Activated B cell treated with CpG ODN at 0.5 μM for 24 hours (primary cell): ENCODE measurements at regions not wholly inside any gene's neighbourhood (a gene's known extent, or its start where the extent isn't known, plus 50 kb on each side); places are given as distances from the start of the nearest gene placed in this dataset.

Experiments
- ATAC-seq: fragments of 200-7000 bp; cut with Tn5 transposase; one replicate; pipeline ENCODE4 v1.10.0; 2021; ENCODE audit warnings: low read depth, mild to moderate bottlenecking, moderate library complexity
- CTCF ChIA-PET: fragments of 350-600 bp; sonication (Branson Sonifier 250); formaldehyde crosslinking; loops from one replicate; lab custom pipeline; 2021; ENCODE audit warnings: antibody characterized with exemption; lab: Charles Lee
- POLR2A ChIA-PET: fragments of 350-600 bp; sonication (Branson Sonifier 250); formaldehyde crosslinking; loops from one replicate; lab custom pipeline; 2021; ENCODE audit warnings: antibody characterized with exemption; lab: Charles Lee
- DNase-seq: peaks from one replicate; pipeline ENCODE4 v3.0.0; 2022
- H3K27ac Mint-ChIP-seq: one replicate; pipeline ENCODE4 v1.8.0; 2020; ENCODE audit warnings: mixed read lengths
- H3K27me3 Mint-ChIP-seq: one replicate; pipeline ENCODE4 v1.8.0; 2021; ENCODE audit warnings: mixed read lengths
- H3K36me3 Mint-ChIP-seq: one replicate; pipeline ENCODE4 v1.8.0; 2021; ENCODE audit warnings: low read depth, mixed read lengths
- H3K4me1 Mint-ChIP-seq: one replicate; pipeline ENCODE4 v1.8.0; 2021; ENCODE audit warnings: mixed read lengths
- H3K4me3 Mint-ChIP-seq: one replicate; pipeline ENCODE4 v1.8.0; 2020; ENCODE audit warnings: mild to moderate bottlenecking, mixed read lengths
- H3K9me3 Mint-ChIP-seq: one replicate; pipeline ENCODE4 v1.8.0; 2020; ENCODE audit warnings: mixed read lengths
- CTCF ChIP-seq: fragments of 200-600 bp; IDR thresholded peaks from one replicate; pipeline ENCODE4 v1.8.0; 2022; ENCODE audit warnings: antibody characterized with exemption, mild to moderate bottlenecking
- intact Hi-C: fragments of 100-400 bp; cut with micrococcal nuclease; formaldehyde crosslinking; loops from one replicate; pipeline ENCODE4 v1.15.1; 2024

- POLR2A ChIA-PET = no interaction called here
- TF ChIP-seq CTCF = no peak
- Mint-ChIP-seq H3K4me1 (no peaks in the 10 kb centered on the region), H3K9me3 (no peaks in the 10 kb centered on the region), H3K27ac (no peak overlapping the region), H3K27me3 (peaks cover 10% of the 10 kb centered on the region), H3K4me3 (no peak overlapping the region), H3K36me3 (no peaks in the 10 kb centered on the region)
- CTCF ChIA-PET = no interaction called here
- ATAC-seq (no peak), DNase-seq (no peak)
- intact Hi-C loops = no loop called here
These were observed 513.7 kb downstream of the RPS24 start for GRCh38 chr10:78547397-78547796.

DNA sequence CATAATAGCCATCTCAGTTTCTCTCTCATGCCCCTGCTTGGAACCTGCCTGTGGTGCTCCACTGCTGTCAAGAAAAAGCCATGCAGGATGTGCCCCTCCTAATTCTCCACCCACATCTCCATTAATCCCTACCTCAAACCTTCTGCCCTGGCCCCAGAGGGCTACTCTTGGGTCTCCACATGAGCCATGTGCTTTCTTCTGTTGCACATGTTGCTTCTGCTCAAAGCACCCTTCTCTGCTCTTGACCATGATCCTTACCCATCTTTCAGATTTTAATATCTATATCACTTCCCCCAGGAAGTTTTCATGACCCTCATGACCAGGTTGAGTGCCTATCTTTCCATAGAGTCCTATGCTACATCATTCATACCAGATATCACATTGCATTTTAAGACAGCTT, 514.2 kb downstream of the RPS24 start:
- no peaks in the 10 kb centered on the region for H3K36me3 Mint-ChIP-seq
- no peaks in the 10 kb centered on the region for H3K4me1 Mint-ChIP-seq
- POLR2A ChIA-PET = no interaction called here
- no peak for TF ChIP-seq CTCF
- no peak overlapping the region for H3K27ac Mint-ChIP-seq
- ATAC-seq (no peak), DNase-seq (no peak)
- no peak overlapping the region for H3K4me3 Mint-ChIP-seq
- CTCF ChIA-PET = no interaction called here
- H3K27me3 Mint-ChIP-seq = peaks cover 14% of the 10 kb centered on the region
- intact Hi-C loops = no loop called here
- H3K9me3 Mint-ChIP-seq = no peaks in the 10 kb centered on the region

- POLR2A ChIA-PET = no interaction called here
- Mint-ChIP-seq H3K4me3 (no peak overlapping the region), H3K27me3 (peaks cover 14% of the 10 kb centered on the region), H3K27ac (no peak overlapping the region), H3K9me3 (no peaks in the 10 kb centered on the region), H3K4me1 (no peaks in the 10 kb centered on the region), H3K36me3 (no peaks in the 10 kb centered on the region)
- no peak for TF ChIP-seq CTCF
- intact Hi-C loops = no loop called here
- DNase-seq = no peak
- no peak for ATAC-seq
- CTCF ChIA-PET = no interaction called here
These were observed 514.7 kb downstream of the RPS24 start for GRCh38 chr10:78548369-78548768.

- H3K36me3 Mint-ChIP-seq = no peaks in the 10 kb centered on the region
These were observed 515.7 kb downstream of the RPS24 start for GRCh38 chr10:78549140-78549935.

DNA sequence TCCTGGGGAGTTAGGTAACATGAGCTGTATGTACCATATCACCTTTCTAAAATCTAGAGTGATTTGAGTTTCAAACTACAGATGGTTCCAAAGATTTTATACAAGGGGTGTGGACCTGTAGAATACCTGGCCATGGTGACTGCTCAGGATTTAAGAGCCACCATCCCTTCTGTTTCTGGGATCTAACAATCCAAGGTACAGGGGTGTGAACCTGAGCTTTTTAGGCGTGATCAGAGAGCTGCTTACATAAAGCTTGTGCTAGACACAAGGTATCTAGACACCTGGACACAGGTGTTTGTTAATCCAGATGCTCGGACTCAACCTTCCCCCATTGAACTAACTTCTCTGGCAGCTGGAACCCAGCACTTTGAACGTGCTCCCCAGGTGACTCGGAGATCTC, 516.4 kb downstream of the RPS24 start:
- no peak for TF ChIP-seq CTCF
- POLR2A ChIA-PET = no interaction called here
- intact Hi-C loops = no loop called here
- no peak overlapping the region for H3K27ac Mint-ChIP-seq
- ATAC-seq (no peak), DNase-seq (no peak)
- peaks cover 16% of the 10 kb centered on the region for H3K27me3 Mint-ChIP-seq
- peaks cover 2% of the 10 kb centered on the region for H3K9me3 Mint-ChIP-seq
- H3K36me3 Mint-ChIP-seq = no peaks in the 10 kb centered on the region
- H3K4me3 Mint-ChIP-seq = no peak overlapping the region
- no peaks in the 10 kb centered on the region for H3K4me1 Mint-ChIP-seq
- CTCF ChIA-PET = no interaction called here

More at GRCh38 chr10:78549140-78549935, 515.7 kb downstream of the RPS24 start:
- Mint-ChIP-seq H3K4me3 (no peak overlapping the region), H3K9me3 (no peaks in the 10 kb centered on the region), H3K27ac (no peak overlapping the region), H3K4me1 (no peaks in the 10 kb centered on the region), H3K27me3 (peaks cover 16% of the 10 kb centered on the region)
- TF ChIP-seq CTCF = no peak
- POLR2A ChIA-PET = no interaction called here
- DNase-seq = no peak
- intact Hi-C loops = no loop called here
- CTCF ChIA-PET = no interaction called here
- no peak for ATAC-seq
